PC-9 (cell line): ENCODE measurements at regions not wholly inside any gene's neighbourhood (a gene's known extent, or its start where the extent isn't known, plus 50 kb on each side); places are given as distances from the start of the nearest gene placed in this dataset.

ENCODE experiments used
- BruUV-seq: library from RNA; stranded (reverse); fragments of 400-500 nt; replicated peaks from 2 replicates; lab custom pipeline; 2021; lab: Mats Ljungman, UMichigan
- CTCF ChIA-PET: fragments of 300-600 bp; sonication (Branson Sonifier 250); formaldehyde crosslinking; loops from one replicate; lab custom pipeline; 2022; ENCODE audit warnings: antibody characterized with exemption; lab: Charles Lee
- POLR2A ChIA-PET: fragments of 300-600 bp; sonication (Branson Sonifier 250); formaldehyde crosslinking; loops from one replicate; lab custom pipeline; 2022; ENCODE audit warnings: antibody characterized with exemption; ENCODE audit not compliant: unreplicated experiment; lab: Charles Lee
- DNase-seq, 2 experiments: peaks; one replicate each; pipeline versions ENCODE4 v3.0.0 to v3.0.0-alpha.2; 2015 to 2022; ENCODE audit warnings: mixed read lengths in 1 of 2
- H2AFZ ChIP-seq: fragments of 200-600 bp; sonication (generic); 2 replicates; pipeline ENCODE4 v1.8.1; 2017; ENCODE audit warnings: antibody characterized with exemption
- H3F3A ChIP-seq: fragments of 200-600 bp; sonication (generic); 2 replicates; pipeline ENCODE4 v1.8.1; 2017; ENCODE audit warnings: antibody characterized with exemption, mild to moderate bottlenecking, low read depth; ENCODE audit not compliant: insufficient read depth
- H3K27ac ChIP-seq: fragments of 200-600 bp; sonication (generic); 2 replicates; pipeline ENCODE4 v1.6.1; 2016; ENCODE audit warnings: mixed run types
- H3K27me3 ChIP-seq: fragments of 200-600 bp; sonication (generic); 2 replicates; pipeline ENCODE4 v1.6.1; 2016; ENCODE audit warnings: low read depth, mixed run types; ENCODE audit not compliant: insufficient read depth
- H3K36me3 ChIP-seq: fragments of 200-600 bp; sonication (generic); 2 replicates; pipeline ENCODE4 v1.6.1; 2016; ENCODE audit warnings: low read depth, mixed run types
- H3K4me1 ChIP-seq: fragments of 200-600 bp; sonication (generic); replicated peaks from 2 replicates; pipeline ENCODE4 v1.6.1; 2016; ENCODE audit warnings: mixed run types; ENCODE audit not compliant: insufficient read depth
- H3K4me2 ChIP-seq: fragments of 200-600 bp; sonication (generic); 2 replicates; pipeline ENCODE4 v1.6.1; 2017; ENCODE audit warnings: mixed run types
- H3K4me3 ChIP-seq: fragments of 200-600 bp; sonication (generic); 2 replicates; pipeline ENCODE4 v1.6.1; 2016; ENCODE audit warnings: mixed run types
- H3K79me2 ChIP-seq: fragments of 200-600 bp; sonication (generic); 2 replicates; pipeline ENCODE4 v1.6.1; 2017; ENCODE audit warnings: low read depth, mixed run types
- H3K9me2 ChIP-seq: fragments of 200-600 bp; sonication (generic); 2 replicates; pipeline ENCODE4 v1.8.1; 2017; ENCODE audit warnings: mild to moderate bottlenecking; ENCODE audit not compliant: insufficient read depth
- H3K9me3 ChIP-seq: fragments of 200-600 bp; sonication (generic); 2 replicates; pipeline ENCODE4 v1.8.1; 2016; ENCODE audit warnings: low read depth; ENCODE audit not compliant: insufficient read depth
- H4K20me1 ChIP-seq: fragments of 200-600 bp; sonication (generic); 2 replicates; pipeline ENCODE4 v1.8.1; 2017; ENCODE audit not compliant: insufficient read depth
- EZH2 ChIP-seq: fragments of 200-600 bp; sonication (generic); IDR thresholded peaks from 2 replicates; pipeline ENCODE4 v1.8.0; 2017; ENCODE audit warnings: antibody characterized with exemption, low read depth
- intact Hi-C: fragments of 100-400 bp; cut with micrococcal nuclease; formaldehyde crosslinking; loops from one replicate; pipeline ENCODE4 v1.10.0; 2022; ENCODE audit not compliant: unreplicated experiment
- TF ChIP-seq, protein P1 (sequence below): fragments of 200-600 bp; sonication (generic); conservative IDR thresholded peaks from 2 replicates; pipeline ENCODE4 v1.6.1; 2017; ENCODE audit warnings: mixed run types, antibody characterized with exemption, mild to moderate bottlenecking, moderate library complexity

DNA sequence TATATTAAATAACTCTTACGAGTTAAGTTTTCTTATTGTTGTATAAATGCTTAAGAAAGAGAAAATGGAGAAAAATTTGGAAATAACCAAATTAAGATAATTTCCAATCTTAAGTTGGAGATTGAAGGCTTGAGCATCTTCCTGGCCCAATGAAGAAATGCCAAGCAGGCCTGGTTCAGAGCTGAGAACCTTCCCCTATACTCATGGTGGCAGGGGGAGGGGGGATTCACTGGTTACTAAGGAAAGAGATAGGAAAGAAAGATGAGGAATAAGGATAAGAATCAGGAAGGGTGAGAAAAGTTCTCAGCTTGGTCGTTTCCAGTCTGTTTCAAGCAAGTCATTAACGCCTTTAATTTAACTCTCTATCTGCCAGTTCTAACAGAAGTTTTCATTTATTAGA is 166.2 kb downstream of the AVL9 start:
- no TSS peak for BruUV-seq
- ChIA-PET POLR2A (interaction anchor here (0.7 kb wide), 1 partner anchor 78 kb away, joined by 3 read pairs; no protein-coding TSS in a partner anchor), CTCF (no interaction called here)
- Histone ChIP-seq H4K20me1 (no peaks in the 10 kb centered on the region), H3F3A (no peaks in the 10 kb centered on the region), H3K79me2 (no peaks in the 10 kb centered on the region), H3K27ac (no peak overlapping the region), H3K36me3 (no peaks in the 10 kb centered on the region), H3K4me1 (peaks cover 16% of the 10 kb centered on the region), H3K9me2 (no peaks in the 10 kb centered on the region), H3K9me3 (peaks cover 4% of the 10 kb centered on the region), H3K27me3 (no peaks in the 10 kb centered on the region), H3K4me2 (no peak overlapping the region), H3K4me3 (no peak overlapping the region), H2AFZ (no peak overlapping the region)
- no peak for DNase-seq
- intact Hi-C loops: no loop called here
- TF ChIP-seq, protein P1, sequence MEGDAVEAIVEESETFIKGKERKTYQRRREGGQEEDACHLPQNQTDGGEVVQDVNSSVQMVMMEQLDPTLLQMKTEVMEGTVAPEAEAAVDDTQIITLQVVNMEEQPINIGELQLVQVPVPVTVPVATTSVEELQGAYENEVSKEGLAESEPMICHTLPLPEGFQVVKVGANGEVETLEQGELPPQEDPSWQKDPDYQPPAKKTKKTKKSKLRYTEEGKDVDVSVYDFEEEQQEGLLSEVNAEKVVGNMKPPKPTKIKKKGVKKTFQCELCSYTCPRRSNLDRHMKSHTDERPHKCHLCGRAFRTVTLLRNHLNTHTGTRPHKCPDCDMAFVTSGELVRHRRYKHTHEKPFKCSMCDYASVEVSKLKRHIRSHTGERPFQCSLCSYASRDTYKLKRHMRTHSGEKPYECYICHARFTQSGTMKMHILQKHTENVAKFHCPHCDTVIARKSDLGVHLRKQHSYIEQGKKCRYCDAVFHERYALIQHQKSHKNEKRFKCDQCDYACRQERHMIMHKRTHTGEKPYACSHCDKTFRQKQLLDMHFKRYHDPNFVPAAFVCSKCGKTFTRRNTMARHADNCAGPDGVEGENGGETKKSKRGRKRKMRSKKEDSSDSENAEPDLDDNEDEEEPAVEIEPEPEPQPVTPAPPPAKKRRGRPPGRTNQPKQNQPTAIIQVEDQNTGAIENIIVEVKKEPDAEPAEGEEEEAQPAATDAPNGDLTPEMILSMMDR: no peak
- no peak for TF ChIP-seq EZH2

DNA sequence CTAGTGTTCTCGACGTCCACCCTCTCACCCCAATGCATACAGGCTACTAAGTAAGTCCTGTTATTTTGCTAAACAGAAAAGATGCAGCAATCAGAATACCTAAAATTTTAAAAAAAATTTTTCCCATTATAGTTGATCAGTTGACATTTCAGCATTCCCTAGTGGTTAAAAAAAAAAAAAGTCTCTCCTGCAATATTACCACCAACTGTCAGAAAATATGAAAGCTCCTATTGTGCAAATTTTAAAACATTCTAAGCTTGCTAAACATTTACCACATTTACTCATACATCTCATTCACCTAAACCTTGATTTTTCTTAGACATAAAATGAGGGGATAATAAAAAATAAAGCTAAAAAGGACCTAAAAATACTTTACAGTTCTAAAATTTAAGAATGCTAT is 165.6 kb downstream of the AVL9 start:
- Histone ChIP-seq H3K4me2 (no peak overlapping the region), H3K9me3 (peaks cover 4% of the 10 kb centered on the region), H3K9me2 (no peaks in the 10 kb centered on the region), H3K36me3 (no peaks in the 10 kb centered on the region), H3K4me1 (peaks cover 16% of the 10 kb centered on the region), H2AFZ (no peak overlapping the region), H3K27ac (no peak overlapping the region), H4K20me1 (no peaks in the 10 kb centered on the region), H3K79me2 (no peaks in the 10 kb centered on the region), H3K27me3 (no peaks in the 10 kb centered on the region), H3F3A (no peaks in the 10 kb centered on the region), H3K4me3 (no peak overlapping the region)
- no peak for DNase-seq
- ChIA-PET POLR2A (no interaction called here), CTCF (no interaction called here)
- no TSS peak for BruUV-seq
- intact Hi-C loops: no loop called here
- TF ChIP-seq, protein P1: no peak
- no peak for TF ChIP-seq EZH2

DNA sequence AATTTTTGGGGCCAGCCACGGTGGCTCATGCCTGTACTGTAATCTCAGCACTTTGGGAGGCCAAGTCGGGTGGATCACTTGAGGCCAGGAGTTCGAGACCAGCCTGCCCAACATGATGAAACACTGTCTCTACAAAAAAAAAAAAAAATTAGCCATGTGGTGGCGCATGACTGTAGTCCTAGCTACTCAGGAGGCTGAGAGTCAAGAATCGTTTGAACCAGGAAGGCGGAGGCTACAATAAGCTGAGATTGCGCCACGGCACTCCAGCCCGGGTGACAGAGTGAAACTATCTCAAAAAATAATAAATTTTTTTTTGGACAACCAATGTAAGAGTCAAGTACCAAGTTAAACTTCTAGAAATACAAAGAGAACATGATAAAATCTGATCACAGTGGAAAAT is 164.6 kb downstream of the AVL9 start:
- no peaks in the 10 kb centered on the region for H3K79me2 ChIP-seq
- H3K4me2 ChIP-seq: no peak overlapping the region
- no peak for DNase-seq
- peaks cover 4% of the 10 kb centered on the region for H3K9me3 ChIP-seq
- H2AFZ ChIP-seq: no peak overlapping the region
- H3K4me3 ChIP-seq: no peak overlapping the region
- ChIA-PET CTCF (no interaction called here), POLR2A (no interaction called here)
- H3K36me3 ChIP-seq: no peaks in the 10 kb centered on the region
- intact Hi-C loops: no loop called here
- H3K9me2 ChIP-seq: no peaks in the 10 kb centered on the region
- no peak for TF ChIP-seq EZH2
- TF ChIP-seq, protein P1: no peak
- BruUV-seq: no TSS peak
- H4K20me1 ChIP-seq: no peaks in the 10 kb centered on the region
- peaks cover 16% of the 10 kb centered on the region for H3K4me1 ChIP-seq
- no peak overlapping the region for H3K27ac ChIP-seq
- H3F3A ChIP-seq: no peaks in the 10 kb centered on the region
- no peaks in the 10 kb centered on the region for H3K27me3 ChIP-seq
